Kidney glomerular epithelial cell (primary cell): ENCODE measurements at regions not wholly inside any gene's neighbourhood (a gene's known extent, or its start where the extent isn't known, plus 50 kb on each side); places are given as distances from the start of the nearest gene placed in this dataset.

Experiments
- DNase-seq: peaks from one replicate; lab custom pipeline; 2025; lab: John Stamatoyannopoulos, UW

- DNase-seq = no peak
Measured at GRCh38 chr16:52874042-52874441, 178.7 kb downstream of the CHD9NB start.

- DNase-seq = no peak
Measured at GRCh38 chr16:52872731-52873130, 180.0 kb downstream of the CHD9NB start.

- DNase-seq = no peak
Measured at GRCh38 chr16:52871481-52871880, 181.2 kb downstream of the CHD9NB start.

GRCh38 chr16:52869243-52869642, 183.5 kb downstream of the CHD9NB start:
- DNase-seq = no peak

GRCh38 chr16:52863000-52863399, 189.7 kb downstream of the CHD9NB start:
- DNase-seq = no peak

- DNase-seq = peak; percentile 29
Measured at GRCh38 chr16:52861614-52862022, 191.1 kb downstream of the CHD9NB start.

- no peak for DNase-seq
Measured at GRCh38 chr16:52855463-52855862, 197.2 kb downstream of the CHD9NB start.

GRCh38 chr16:52852978-52853377, 199.7 kb downstream of the CHD9NB start:
- DNase-seq = no peak

- no peak for DNase-seq
Measured at GRCh38 chr16:52851211-52851740, 201.4 kb downstream of the CHD9NB start.

GRCh38 chr16:52843381-52843780, 209.3 kb downstream of the CHD9NB start:
- no peak for DNase-seq

- no peak for DNase-seq
Measured at GRCh38 chr16:52837251-52837650, 215.4 kb downstream of the CHD9NB start.

GRCh38 chr16:52834736-52835465, 217.8 kb downstream of the CHD9NB start:
- DNase-seq = no peak

GRCh38 chr16:52832771-52833170, 219.9 kb downstream of the CHD9NB start:
- no peak for DNase-seq

- no peak for DNase-seq
Measured at GRCh38 chr16:52827456-52827855, 225.2 kb downstream of the CHD9NB start.

- DNase-seq = no peak
Measured at GRCh38 chr16:52825892-52826291, 226.8 kb downstream of the CHD9NB start.

- DNase-seq = no peak
Measured at GRCh38 chr16:52819808-52820207, 232.9 kb downstream of the CHD9NB start.

GRCh38 chr16:52819405-52819804, 233.3 kb downstream of the CHD9NB start:
- no peak for DNase-seq

- DNase-seq = no peak
Measured at GRCh38 chr16:52817696-52818095, 235.0 kb downstream of the CHD9NB start.

- DNase-seq = no peak
Measured at GRCh38 chr16:52816993-52817392, 235.7 kb downstream of the CHD9NB start.

GRCh38 chr16:52812678-52813556, 239.8 kb downstream of the CHD9NB start:
- peak; percentile 26 for DNase-seq

- no peak for DNase-seq
Measured at GRCh38 chr16:52805559-52806168, 247.0 kb downstream of the CHD9NB start.

GRCh38 chr16:52800432-52800831, 252.3 kb downstream of the CHD9NB start:
- no peak for DNase-seq

- DNase-seq = no peak
Measured at GRCh38 chr16:52799149-52799548, 252.2 kb upstream of the TOX3 start.
